ENCODE measurements at regions not wholly inside any gene's neighbourhood (a gene's known extent, or its start where the extent isn't known, plus 50 kb on each side); places are given as distances from the start of the nearest gene placed in this dataset.

DNA sequence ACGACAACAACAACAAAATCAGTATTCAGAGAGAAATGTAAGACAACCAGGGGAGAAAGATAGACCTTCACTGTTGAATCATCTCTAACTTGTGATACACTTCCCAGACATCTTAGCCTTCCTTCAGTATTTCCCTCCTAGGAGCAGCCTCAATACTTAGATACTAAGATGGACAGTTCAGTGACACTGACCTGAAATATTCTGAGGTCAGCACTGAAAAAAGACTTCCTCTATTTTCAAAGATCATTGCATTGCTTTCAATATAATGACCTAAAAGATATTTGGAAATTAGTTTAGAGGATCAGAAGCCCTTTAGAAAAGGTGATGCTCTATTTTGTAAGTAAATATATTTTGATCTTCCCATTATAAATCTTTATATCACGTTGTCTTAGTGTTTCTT is 101.0 kb downstream of the MRPL39 start:
- Histone ChIP-seq H3K27ac (no peak overlapping the region), H3K27me3 (ENCODE audit: low read depth) (no peaks in the 10 kb centered on the region), H3K4me1 (no peaks in the 10 kb centered on the region), H3K9me3 (no peaks in the 10 kb centered on the region), H3K4me3 (no peak overlapping the region), H3K36me3 (no peaks in the 10 kb centered on the region)
- intact Hi-C loops (cut with DNase I), result no loop called here
- DNase-seq, result no peak
- TF ChIP-seq, protein P1, sequence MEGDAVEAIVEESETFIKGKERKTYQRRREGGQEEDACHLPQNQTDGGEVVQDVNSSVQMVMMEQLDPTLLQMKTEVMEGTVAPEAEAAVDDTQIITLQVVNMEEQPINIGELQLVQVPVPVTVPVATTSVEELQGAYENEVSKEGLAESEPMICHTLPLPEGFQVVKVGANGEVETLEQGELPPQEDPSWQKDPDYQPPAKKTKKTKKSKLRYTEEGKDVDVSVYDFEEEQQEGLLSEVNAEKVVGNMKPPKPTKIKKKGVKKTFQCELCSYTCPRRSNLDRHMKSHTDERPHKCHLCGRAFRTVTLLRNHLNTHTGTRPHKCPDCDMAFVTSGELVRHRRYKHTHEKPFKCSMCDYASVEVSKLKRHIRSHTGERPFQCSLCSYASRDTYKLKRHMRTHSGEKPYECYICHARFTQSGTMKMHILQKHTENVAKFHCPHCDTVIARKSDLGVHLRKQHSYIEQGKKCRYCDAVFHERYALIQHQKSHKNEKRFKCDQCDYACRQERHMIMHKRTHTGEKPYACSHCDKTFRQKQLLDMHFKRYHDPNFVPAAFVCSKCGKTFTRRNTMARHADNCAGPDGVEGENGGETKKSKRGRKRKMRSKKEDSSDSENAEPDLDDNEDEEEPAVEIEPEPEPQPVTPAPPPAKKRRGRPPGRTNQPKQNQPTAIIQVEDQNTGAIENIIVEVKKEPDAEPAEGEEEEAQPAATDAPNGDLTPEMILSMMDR (IDR thresholded peaks at IDR 0.05), result no peak
- ATAC-seq, result no peak

DNA sequence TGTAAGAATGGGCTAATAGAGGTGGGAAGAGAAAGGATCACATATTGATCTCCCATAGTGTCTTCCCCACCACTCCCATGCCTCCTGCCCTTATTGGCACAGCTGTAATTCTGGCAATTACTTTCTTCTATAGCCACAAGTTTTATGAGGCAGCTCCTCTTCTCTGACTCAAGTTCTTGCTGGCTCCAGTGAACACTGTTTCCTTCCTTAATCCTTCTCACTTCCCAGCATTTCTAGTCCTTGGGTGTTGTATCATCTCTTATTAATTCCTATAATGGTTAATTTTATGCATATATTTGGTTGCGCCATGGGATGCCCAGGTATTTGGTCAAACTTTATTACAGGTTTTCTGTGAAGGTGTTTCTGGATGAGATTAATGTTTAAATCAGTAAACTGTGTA is 103.3 kb downstream of the MRPL39 start:
- Histone ChIP-seq H3K9me3 (no peaks in the 10 kb centered on the region), H3K36me3 (no peaks in the 10 kb centered on the region), H3K27me3 (ENCODE audit: low read depth) (no peaks in the 10 kb centered on the region), H3K27ac (no peak overlapping the region), H3K4me3 (no peak overlapping the region), H3K4me1 (no peaks in the 10 kb centered on the region)
- intact Hi-C loops (cut with DNase I), result no loop called here
- ATAC-seq (no peak), DNase-seq (no peak)
- TF ChIP-seq, protein P1 (IDR thresholded peaks at IDR 0.05), result no peak

DNA sequence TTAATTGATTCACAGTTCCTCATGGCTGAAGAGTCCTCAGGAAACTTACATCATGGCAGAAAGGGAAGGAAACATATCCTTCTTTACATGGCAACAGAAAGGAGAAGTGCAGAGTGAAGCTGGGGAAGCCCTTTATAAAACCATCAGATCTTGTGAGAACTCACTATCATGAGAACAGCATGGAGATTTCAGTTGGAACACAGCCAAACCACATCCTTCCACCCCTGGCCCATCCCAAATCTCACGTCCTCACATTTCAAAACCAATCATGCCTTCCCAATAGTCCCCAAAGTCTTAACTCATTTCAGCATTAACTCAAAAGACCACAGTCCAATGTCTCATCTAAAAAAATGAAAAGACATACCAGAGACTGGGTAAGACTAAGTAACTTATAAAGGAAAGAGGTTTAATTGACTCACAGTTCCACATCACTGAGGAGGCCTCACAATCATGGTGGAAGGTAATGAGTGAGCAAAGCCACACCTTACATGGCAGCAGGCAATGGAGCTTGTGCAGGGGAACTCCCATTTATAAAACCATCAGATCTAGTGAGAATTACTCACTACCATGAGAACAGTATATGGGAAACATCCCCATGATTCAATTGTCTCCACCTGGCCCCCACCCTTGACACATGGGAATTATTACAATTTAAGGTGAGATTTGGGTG is 105.2 kb downstream of the MRPL39 start:
- Histone ChIP-seq H3K9me3 (no peaks in the 10 kb centered on the region), H3K36me3 (no peaks in the 10 kb centered on the region), H3K4me3 (no peak overlapping the region), H3K27me3 (ENCODE audit: low read depth) (no peaks in the 10 kb centered on the region), H3K27ac (no peak overlapping the region), H3K4me1 (no peaks in the 10 kb centered on the region)
- intact Hi-C loops (cut with DNase I), result no loop called here
- DNase-seq (no peak), ATAC-seq (peak; percentile 62 to 86)
- TF ChIP-seq, protein P1 (IDR thresholded peaks at IDR 0.05), result no peak

DNA sequence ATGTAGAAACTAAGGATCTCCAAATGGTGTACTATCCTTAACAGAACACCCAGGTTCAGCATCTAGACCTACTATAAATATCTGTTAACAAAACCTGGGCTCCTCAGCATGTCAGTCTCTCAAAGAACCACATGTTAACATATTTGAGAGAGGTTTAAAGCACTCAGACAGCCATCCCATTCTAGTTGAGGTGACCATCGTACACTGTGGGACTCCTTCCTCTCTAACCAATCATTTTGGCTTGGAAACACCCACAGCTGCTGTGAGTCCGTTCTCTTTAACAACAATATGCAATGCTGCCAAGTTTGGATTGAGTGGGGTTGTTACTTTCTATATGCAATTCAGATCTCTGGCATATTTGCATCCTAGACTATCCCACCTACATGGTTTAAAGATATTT is 105.8 kb downstream of the MRPL39 start:
- TF ChIP-seq, protein P1 (IDR thresholded peaks at IDR 0.05), result no peak
- Histone ChIP-seq H3K36me3 (no peaks in the 10 kb centered on the region), H3K27ac (no peak overlapping the region), H3K9me3 (no peaks in the 10 kb centered on the region), H3K27me3 (ENCODE audit: low read depth) (no peaks in the 10 kb centered on the region), H3K4me1 (no peaks in the 10 kb centered on the region), H3K4me3 (no peak overlapping the region)
- no peak for DNase-seq
- no peak for ATAC-seq
- intact Hi-C loops (cut with DNase I), result no loop called here

DNA sequence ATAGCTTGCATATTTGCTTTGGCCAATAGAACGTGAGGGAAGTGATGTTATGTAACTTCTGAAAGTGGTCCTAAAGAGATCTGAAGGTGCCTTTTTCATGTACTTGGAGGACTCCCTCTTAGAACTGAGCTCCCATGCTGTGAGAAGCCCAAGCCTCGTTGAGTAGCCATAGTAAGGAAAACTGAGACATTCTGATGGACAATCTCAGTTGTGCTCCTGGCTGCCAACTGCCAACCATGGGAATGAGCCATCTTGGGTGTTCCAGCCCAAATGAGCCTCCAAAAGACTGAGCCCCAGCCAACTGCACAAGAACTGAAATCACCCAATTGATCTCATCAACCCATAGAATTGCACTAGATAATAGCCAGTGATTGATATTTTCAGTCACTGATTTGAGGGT is 106.7 kb downstream of the MRPL39 start:
- ATAC-seq, result no peak
- Histone ChIP-seq H3K9me3 (no peaks in the 10 kb centered on the region), H3K4me1 (no peaks in the 10 kb centered on the region), H3K4me3 (no peak overlapping the region), H3K36me3 (no peaks in the 10 kb centered on the region), H3K27ac (no peak overlapping the region), H3K27me3 (ENCODE audit: low read depth) (no peaks in the 10 kb centered on the region)
- TF ChIP-seq, protein P1 (IDR thresholded peaks at IDR 0.05), result no peak
- no peak for DNase-seq
- intact Hi-C loops (cut with DNase I), result no loop called here
